SK-N-SH treated with all-trans-retinoic acid at 6 μM for 48 hours (cell line): ENCODE measurements at regions not wholly inside any gene's neighbourhood (a gene's known extent, or its start where the extent isn't known, plus 50 kb on each side); places are given as distances from the start of the nearest gene placed in this dataset.

ENCODE experiments used
- ARNTL ChIP-seq: fragments of 450-650 bp; formaldehyde crosslinking; IDR thresholded peaks from 2 replicates; pipeline ENCODE4 v1.5.0; 2020; ENCODE audit warnings: low read depth, mild to moderate bottlenecking, moderate library complexity, borderline replicate concordance
- BACH2 ChIP-seq: fragments of 250-450 bp; sonication (Bioruptor Pico); IDR thresholded peaks from 2 replicates; pipeline ENCODE4 v1.9.0; 2021; ENCODE audit warnings: mild to moderate bottlenecking, borderline replicate concordance
- ISL1 ChIP-seq: fragments of 250-450 bp; sonication (Bioruptor Pico); IDR thresholded peaks from 2 replicates; pipeline ENCODE4 v2.1.2; 2022; ENCODE audit warnings: mild to moderate bottlenecking, moderate library complexity
- PATZ1 ChIP-seq: fragments of 250-450 bp; sonication (Bioruptor Pico); IDR thresholded peaks from 2 replicates; pipeline ENCODE4 v1.8.0; 2020; ENCODE audit warnings: mild to moderate bottlenecking, moderate library complexity, borderline replicate concordance
- POU6F1 ChIP-seq: fragments of 250-450 bp; sonication (Bioruptor Pico); IDR thresholded peaks from 2 replicates; pipeline ENCODE4 v1.8.0; 2021; ENCODE audit warnings: low read depth, mild to moderate bottlenecking, moderate library complexity, borderline replicate concordance
- PPARA ChIP-seq: fragments of 250-450 bp; sonication (Bioruptor Pico); IDR thresholded peaks from 2 replicates; pipeline ENCODE4 v1.5.0; 2020; ENCODE audit warnings: mild to moderate bottlenecking, borderline replicate concordance
- RARB ChIP-seq: fragments of 250-450 bp; sonication (Bioruptor Pico); IDR thresholded peaks from 2 replicates; pipeline ENCODE4 v1.8.0; 2021; ENCODE audit warnings: mild to moderate bottlenecking, moderate library complexity
- ZC3H10 ChIP-seq: fragments of 250-450 bp; sonication (Bioruptor Pico); IDR thresholded peaks from 2 replicates; pipeline ENCODE4 v1.5.1; 2021; ENCODE audit warnings: mild to moderate bottlenecking, moderate library complexity
- ZFP3 ChIP-seq: fragments of 250-450 bp; sonication (Bioruptor Pico); IDR thresholded peaks from 2 replicates; pipeline ENCODE4 v1.5.0; 2020; ENCODE audit warnings: mild to moderate bottlenecking, moderate library complexity
- ZFP30 ChIP-seq: fragments of 450-650 bp; formaldehyde crosslinking; IDR thresholded peaks from 2 replicates; pipeline ENCODE4 v1.5.0; 2022; ENCODE audit warnings: mild to moderate bottlenecking, moderate library complexity
- ZNF565 ChIP-seq: fragments of 450-650 bp; formaldehyde crosslinking; conservative IDR thresholded peaks from 2 replicates; pipeline ENCODE4 v1.5.0; 2020; ENCODE audit warnings: low read depth, mild to moderate bottlenecking, moderate library complexity
- ZNF8 ChIP-seq: fragments of 450-650 bp; formaldehyde crosslinking; IDR thresholded peaks from 2 replicates; pipeline ENCODE4 v1.5.0; 2020; ENCODE audit warnings: mild to moderate bottlenecking, moderate library complexity

GRCh38 chr16:85492295-85492864 lies 120.7 kb upstream of the GSE1 start:
- TF ChIP-seq ZFP30 (CRISPR knock-in tag) = no peak
- no peak for TF ChIP-seq ISL1 (CRISPR knock-in tag)
- no peak for TF ChIP-seq PPARA (CRISPR knock-in tag)
- no peak for TF ChIP-seq PATZ1 (CRISPR knock-in tag)
- TF ChIP-seq POU6F1 (CRISPR knock-in tag) = no peak
- TF ChIP-seq ZFP3 (CRISPR knock-in tag) = no peak
- no peak for TF ChIP-seq ARNTL
- no peak for TF ChIP-seq BACH2 (CRISPR knock-in tag)
- TF ChIP-seq RARB (CRISPR knock-in tag) = no peak
- TF ChIP-seq ZNF565 (CRISPR knock-in tag) = no peak
- no peak for TF ChIP-seq ZC3H10 (CRISPR knock-in tag)
- no peak for TF ChIP-seq ZNF8 (CRISPR knock-in tag)
